ENCODE measurements at regions not wholly inside any gene's neighbourhood (a gene's known extent, or its start where the extent isn't known, plus 50 kb on each side); places are given as distances from the start of the nearest gene placed in this dataset.

DNA sequence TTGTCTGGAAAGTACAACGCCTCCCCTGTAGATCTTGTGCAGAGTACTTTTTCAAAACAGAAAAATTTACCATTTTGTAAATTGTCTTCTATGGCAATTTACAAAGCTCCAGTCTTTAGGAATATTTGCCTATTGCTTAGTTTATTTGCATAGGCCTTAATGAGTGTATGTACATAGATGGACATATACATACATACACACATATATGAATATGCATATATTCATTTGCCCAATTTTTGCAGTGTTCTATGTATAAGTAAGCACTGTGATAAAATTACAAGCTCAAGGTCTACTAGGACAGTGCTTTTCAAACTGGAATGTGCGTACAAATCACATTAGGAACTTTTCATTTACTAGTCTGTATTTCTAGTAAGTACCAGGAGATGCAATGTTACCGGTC, 301.3 kb upstream of the SMARCA2 start:
- no peak for DNase-seq

DNA sequence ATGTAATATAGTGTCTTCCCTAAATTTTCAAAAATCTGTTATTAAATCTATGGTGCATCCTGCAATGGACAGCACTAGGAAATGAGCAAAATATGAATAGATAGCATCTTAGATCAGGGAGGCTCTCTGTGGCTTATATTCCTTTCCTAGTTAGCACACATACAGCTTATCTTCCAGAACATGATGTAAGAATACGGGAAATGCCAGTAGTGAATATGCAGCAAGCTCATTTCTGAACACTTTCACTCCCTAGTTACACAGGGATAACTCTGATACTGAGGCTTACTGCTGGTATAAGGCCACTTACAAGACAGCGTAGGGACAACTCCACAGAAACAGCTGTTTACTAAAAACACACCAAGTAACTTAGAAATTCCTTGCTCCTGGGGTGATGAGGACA, 297.3 kb upstream of the SMARCA2 start:
- no peak for DNase-seq

DNA sequence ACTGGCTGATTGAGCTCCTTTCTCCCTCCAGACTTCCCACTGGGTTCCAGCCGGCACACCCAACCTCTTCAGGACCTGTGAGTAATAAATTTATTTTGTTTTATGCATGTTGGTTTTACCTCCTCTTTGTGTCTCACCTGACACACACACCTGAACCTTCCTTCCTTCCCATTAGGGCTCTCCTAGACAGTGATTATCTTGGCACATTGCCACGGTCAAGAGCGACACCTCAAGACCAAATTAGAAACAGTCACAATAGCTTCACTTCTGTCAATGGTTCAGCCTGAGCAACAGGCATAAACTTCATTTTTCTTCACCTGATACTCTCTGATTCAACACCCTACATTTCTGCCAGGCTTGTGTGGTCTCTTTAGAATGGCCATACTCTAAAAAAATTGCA, 296.3 kb upstream of the SMARCA2 start:
- no peak for DNase-seq

DNA sequence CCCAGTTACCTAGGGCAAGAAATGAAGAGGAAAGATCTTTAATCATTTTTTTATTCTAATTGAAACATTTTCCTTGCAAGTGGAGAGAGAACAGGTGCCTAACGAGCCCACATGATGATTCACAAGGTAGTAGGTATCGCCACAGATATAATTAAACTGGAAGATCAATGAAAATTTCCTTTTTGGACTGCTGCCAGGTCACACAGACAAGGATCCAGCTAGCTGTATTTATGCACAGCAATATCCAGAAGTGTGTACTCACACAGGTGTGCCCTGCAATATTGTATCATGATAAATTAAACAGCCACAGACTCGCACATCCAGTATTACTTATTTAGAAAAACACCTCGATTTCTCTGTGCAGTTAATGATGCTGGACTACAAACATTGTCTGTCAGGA, 294.0 kb upstream of the SMARCA2 start:
- DNase-seq, result no peak

DNA sequence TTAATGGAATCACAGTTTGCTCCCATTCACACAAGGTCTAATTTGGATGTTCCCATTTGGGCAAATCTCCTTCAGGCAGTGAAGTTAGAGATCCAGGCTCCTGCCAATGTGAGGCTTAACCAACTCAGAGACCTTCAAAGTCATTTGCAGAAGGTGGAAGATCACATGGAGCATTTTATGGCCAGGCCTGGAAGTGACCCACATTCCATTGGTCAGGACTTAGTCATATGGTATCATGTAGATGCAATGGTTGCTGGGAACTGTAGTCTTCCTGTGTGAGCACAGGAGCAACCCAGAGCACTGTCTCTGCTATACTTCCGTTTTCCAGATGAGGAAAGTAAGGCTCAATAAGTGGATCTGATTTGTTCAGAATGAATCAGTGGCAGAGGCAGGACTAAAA, 292.7 kb upstream of the SMARCA2 start:
- no peak for DNase-seq

DNA sequence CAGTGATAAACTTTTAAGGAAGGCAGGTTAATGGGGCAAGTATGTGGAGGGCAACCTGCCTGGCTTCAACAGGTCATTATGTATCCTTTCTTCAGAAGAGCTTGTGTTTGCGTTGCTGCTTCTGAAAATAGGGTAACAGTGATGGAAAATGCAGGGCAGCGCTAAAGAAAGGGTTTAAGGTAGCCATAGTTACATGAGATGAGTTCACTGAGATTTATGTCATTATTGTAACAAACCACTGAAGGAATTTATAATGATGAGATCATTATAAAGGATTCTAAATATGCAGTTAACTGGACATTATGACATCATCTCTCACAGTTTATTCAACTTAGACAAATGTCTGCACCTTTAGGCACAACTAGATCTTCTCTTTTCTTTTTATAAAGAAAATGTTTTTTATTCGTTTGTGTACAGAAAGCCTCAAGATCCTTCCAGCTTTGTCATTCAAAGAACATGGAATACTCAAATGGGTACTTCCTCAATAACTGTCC, 291.6 kb upstream of the SMARCA2 start:
- DNase-seq, result no peak

DNA sequence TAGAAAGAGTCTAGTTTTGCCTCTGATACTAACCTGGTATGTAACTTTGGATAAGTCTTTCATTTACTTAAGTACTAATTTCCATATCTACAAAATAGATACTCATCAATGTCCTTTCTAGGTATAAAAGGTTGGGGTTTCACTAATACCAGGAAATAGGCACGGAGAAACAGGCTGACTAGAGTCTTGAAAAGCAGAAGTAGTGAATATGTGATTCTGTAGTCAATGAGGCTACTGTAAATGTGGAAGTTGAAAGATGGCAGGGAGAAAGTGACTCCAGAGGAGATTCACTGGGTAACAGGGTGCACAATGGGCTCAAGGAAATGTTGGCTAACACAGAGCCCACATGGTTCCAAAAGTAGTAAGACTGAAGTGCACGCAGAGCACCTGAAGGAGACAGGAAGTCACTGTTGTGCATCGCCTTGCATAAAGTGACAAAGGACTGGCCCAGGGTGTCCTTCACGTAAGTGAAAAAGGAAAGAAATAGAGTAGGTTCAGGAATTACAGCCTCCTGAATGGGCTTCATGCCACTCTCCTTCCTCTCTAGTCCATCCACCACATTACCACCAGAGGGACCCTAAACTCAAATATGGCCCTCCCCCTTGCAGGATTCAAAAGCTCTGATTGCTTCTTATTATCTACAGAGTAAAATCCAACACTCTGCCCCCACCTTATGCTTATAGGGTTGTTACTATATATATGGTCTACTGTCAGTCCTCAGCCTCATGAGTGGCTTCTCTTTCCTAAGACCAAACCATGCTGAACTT, 288.0 kb upstream of the SMARCA2 start:
- DNase-seq, result no peak

DNA sequence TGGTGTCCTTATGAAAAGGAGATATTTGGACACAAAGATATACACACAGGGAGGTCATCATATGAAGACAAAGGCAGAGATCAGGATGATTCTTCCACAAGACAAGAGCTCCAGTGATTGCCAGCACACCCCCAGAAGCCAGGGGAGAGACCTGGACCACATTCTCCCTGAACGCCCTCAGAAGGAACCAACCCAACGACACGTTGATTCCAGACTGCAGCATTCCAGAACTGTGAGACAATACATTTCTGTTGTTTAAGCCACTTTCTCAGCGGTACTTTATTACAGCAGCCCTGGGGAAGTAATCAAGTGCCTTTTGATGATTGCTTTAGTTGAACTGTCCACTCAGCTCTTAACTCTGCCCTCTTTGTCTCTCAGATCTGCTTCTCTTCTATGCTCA, 285.5 kb upstream of the SMARCA2 start:
- DNase-seq, result no peak

DNA sequence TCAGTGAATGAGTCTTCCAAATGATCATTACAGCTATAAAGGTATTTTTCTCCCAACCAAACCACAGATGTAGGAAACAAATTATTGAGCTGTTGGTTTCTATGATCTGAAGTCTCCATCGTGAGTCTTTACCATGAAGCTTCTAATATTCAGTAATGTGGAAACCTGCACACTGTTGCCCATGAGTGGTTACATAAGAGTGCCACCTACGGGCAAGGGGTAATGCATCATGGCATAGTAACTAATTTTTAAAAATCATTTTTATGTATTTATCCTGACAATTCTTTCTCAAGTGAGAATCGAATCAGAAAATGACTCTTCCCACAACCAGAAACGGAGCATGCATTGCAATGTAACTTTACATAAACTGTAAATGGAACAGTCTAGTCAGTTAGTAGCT, 282.5 kb upstream of the SMARCA2 start:
- no peak for DNase-seq

DNA sequence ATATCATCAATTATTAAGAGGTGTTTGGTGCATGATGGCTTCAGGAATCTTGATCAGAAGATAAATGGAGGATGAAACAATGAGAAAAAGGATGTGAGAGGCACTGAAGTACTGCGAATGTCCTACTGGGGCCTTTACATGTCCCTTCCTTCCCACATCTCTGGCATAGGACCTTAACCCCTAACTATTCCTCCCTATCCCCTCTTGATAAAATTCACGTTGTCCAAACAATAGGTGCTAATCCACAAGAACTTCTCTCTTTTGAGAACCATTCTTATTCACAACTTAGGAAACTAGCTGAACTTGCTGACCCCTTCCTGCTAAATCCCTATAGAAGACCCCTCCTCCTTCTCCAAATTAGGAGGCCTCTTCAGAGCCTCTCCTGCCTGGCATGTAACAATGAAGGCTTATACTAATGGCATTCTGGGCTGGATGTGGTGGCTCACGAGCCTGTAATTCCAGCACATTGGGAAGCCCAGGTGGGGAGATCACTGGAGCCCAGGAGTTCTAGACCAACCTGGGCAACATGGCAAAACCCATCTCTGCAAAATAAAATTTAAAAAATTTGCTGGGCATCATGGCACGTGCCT, 276.5 kb upstream of the SMARCA2 start:
- DNase-seq, result no peak

DNA sequence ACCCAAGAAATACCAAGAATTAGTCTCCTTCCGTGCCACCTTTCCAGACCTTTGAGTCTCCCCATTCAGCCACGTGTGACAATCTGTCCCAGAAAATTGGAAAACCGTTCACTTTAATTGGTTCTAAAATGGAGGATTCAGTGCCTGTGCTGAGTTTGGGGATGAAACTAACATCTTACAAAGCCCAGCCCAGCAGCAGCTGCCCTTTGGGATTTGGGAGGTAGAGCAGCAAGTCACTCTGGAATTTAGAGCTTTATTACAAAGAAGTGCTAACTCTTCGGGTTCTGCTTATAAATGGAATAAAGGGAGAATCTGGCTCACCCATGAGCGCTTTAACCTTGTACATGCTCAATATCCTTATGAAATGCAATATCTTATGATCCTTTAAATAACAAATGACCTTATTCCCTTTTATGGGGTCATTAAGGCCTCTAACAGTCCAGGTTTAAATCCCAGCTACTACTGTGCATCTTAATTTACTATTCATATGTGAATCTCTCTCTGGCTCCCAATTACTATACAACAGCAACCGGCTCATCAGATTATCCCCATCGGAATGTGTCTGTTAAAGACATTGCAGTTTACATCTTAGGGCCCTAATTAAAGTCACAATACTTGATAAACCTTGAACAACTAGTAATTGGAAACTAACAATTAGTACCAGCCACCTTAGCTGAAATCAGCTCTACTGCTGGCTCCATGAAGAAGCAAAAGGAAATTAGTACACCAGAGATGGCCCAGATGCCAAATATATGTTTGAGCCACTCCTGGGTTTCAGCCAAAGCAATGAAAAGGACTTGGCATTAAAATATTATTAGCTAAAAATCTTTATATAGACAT, 271.8 kb upstream of the SMARCA2 start:
- no peak for DNase-seq

DNA sequence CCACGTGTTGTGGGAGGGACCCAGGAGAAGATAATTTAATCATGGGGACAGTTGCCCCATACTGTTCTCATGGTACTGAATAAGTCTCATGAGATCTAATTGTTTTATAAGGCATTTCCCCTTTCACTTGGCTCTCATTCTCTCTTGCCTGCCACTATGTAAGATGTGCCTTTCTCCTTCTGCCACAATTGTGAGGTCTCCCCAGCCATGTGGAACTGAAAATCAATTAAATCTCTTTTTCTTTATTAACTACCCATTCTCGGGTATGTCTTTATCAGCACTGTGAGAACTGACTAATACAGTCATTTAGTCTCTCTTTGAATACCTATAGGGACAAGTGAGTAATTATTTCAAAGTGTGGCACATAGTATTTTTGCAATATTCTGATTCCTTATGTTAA, 269.2 kb upstream of the SMARCA2 start:
- DNase-seq, result no peak

DNA sequence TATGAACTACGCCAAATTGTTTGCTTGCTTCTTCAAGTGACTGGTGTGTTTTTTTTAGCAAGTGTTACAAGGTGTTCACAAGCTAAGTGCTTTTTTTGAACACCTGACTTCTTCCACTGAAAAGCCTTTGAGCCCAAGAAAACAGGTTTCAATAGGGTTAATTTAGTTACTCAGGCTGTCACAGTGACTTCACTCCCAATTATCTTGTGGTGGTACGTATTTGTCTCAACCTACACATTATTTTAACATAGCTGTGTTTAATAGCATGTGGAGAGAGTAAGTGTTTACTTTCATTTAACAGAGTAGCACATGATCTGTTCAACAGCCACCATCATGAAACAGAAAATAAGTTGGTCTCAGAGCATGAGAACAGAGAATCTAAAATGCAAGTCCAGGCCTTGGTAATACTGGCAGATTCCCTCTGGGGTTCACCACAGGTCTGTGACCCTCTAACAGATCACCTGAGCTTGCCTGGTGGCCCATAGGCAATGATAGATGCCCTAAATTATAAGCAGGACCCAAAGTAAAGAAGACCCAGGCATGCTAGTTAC, 267.7 kb upstream of the SMARCA2 start:
- no peak for DNase-seq

DNA sequence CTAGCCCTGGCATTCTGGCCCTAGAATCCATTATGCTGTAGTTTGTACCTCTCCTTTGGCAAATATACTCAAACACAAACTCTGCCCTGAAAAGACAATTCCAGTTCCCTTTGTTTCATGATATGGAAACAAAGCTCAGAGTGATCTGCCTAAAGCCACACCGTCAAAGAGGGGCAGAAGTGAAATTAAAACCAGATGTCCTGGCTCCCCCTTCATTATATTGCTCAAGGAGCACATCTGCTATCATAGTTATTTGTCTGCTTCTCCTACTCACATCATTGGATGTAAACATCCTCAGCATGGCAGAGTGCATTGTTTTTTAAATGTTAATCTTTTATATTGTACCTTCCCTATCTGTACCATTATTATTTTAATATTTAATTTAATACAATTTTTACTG, 266.7 kb upstream of the SMARCA2 start:
- DNase-seq, result no peak

DNA sequence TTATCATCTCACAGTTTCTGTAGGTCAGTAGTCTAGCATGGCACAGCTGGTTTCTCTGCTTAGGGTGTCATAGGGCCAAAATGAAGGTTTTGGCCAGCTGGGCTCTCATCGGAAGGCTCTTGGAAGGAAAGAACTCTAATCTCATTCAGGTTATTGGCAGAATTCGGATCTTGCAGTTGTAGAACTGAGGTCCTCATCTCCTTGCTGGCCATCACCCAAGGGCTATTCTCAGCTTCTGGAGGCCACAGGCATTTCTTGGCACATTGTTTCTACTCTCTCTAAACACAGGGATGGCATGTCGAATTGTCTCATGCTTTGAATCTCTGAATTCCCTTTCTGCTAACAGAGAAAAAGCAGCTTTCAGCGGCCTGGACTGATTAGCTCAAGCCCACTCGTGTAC, 258.0 kb upstream of the SMARCA2 start:
- no peak for DNase-seq

DNA sequence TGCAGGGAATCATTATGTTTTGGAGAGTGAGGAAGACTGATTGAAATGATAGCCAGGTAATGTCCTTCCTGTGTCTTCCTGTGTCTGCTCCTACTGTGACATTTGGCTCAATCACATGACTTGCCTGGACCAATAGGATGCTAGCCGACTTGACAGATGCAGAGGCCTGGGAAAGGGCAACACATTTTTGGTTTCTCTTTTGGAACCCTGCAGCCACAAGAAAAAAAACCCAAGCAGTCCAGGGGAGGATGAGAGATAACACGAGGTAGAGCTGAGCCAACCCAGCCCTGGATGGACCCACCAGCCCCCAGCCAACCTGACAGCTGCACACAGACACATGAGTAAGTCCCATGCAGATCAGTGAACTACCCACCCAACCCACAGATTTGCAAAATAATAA, 256.1 kb upstream of the SMARCA2 start:
- no peak for DNase-seq

DNA sequence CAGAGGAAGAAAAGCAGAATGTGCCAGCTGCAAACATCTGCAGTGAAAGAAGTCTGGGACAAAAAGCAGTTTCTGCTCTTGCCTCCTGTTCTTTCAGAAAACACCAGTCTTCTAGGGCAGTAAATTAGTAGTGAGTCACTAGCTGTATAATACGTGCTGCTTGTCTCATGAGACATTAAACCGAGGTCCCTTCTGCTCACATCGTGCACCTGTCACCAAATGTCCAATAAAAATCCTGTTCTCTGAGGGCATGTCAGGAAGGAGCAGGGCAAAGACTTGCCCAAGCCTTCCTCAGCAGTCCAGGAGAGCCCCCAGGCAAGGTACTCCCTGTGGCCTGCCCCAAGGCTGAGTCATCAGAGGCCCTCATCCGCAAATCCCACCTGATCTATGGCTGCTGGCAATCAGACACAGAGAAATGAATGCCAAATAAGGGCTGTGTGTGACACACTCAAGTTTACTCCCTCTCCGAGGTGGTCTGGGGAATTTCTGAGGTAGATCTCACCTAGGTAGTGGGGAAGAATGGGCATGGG, 255.3 kb upstream of the SMARCA2 start:
- no peak for DNase-seq

DNA sequence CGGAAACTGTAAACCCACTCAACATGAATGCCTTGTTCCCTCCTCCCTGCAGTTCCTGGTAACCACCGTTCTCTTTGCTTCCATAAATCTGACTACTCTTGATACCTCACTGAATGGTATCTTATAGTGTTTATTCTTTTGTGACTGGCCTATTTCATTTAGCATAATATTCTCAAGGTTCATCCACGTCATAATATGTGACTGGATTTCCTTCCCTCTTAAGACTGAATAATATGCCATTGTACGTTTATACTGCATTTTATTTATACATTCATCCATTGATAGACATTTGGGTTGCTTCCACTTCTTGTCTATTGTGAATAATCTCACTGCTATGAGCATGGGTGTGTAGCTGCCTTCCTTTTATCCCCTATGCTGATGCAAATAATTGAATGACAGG, 253.3 kb upstream of the SMARCA2 start:
- no peak for DNase-seq

DNA sequence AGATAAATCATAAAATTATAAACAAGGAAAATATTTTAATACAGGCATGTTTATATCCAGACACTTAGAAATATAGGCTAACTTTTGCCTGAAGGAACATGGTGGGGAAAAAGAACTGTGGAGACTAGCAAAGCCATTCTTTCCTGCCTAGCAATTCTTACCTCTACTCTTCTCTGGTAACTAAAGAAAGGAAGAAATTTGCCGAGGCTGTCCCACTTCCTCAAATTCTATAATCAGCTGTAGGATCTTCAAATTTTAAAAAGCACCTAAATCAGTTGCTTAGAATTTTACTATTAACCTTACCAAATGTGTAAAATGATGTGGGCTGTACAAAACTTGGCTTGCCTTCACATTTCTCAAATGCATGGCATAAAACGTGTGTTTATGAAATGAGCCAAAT, 249.1 kb upstream of the SMARCA2 start:
- no peak for DNase-seq

DNA sequence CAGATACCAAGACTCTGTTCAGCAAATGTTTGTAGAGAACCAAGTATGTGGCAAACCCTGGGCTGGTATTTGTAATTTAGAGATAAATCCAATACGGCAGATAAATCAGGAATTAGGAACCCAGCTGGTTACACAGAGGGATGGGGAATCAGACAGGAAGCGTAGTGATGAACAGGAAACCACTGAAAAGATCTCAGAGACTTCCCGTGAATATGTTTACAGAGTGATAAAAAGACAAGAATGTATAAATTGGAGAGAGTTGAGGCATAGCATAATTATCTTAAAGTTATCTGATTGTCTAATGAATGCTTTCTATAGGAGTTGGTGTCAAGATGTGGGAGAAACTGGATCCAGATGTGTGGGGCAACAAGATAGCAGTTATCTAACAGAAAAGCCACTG, 246.6 kb upstream of the SMARCA2 start:
- no peak for DNase-seq

DNA sequence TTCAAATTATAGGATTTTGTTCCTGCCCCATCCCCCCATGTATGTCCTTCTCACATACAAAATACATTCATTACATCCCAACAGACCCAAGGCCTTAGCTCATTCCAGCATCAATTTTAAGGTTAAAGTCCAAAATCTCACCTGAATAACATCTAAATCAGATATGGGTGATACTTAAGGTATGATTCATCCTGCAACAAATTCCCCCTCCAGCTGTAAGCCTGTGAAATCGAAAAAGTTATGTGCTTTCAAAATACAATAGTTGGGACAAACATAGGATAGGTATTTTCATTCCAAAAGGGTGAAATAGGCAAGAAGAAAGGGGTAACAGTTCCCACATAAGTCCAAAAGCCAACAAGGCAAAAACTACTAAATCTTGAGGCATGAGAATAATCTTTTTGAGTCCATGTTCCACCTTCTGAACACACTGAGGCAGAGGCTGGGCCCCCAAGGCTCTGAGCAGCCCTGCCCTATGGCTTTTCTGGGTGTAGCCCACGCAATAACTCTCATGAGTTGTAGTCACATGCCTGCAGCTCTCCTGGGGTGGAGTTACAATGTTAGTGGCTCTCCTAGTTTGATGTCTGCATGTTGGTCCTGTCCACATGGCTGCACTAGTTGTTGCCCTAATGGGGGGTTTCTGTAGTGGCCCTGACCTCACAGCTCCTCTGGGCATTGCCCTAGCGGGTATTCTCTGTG, 243.9 kb upstream of the SMARCA2 start:
- DNase-seq, result no peak

DNA sequence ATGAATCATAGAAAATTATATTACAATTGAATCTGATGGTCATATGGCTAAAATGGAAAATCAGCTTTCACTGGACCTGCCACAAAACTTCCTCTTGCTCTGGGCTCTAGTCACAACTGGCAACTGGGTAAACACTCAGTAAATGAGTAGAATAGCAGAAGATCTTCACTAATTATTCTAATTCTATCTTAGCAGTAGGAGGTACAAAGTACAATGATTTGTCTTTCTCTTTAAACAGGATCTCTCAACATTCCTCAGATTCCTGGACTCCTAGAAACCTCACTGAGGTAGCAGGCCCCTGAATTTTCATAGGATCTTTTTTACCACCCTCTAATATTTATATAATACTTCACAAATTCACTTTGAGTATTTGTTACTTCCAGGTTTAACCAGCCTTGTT, 239.9 kb upstream of the SMARCA2 start:
- DNase-seq, result no peak

DNA sequence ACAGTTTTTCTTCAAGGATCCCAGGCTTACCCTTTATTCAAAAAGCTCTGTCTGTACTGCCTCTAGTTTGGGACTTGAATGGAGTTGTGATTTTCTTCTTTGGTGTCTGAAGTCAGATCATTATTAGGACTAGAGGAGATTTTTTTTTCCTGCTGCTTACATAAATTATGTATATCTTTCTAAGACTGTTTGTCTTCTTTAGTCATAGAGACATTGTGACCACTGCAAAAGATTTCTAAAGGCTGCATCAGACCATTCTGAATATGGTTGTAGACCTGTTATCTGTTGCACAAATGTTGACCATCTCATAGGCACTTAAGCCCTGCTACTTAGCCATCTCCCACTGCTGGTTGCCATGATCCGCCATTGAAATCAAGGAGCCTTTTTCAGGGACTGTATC, 238.5 kb upstream of the SMARCA2 start:
- no peak for DNase-seq
